HG03060 (cell line): ENCODE measurements at regions not wholly inside any gene's neighbourhood (a gene's known extent, or its start where the extent isn't known, plus 50 kb on each side); places are given as distances from the start of the nearest gene placed in this dataset.

ENCODE experiments used
- ATAC-seq: cut with Tn5 transposase; IDR thresholded peaks from one replicate; pipeline ENCODE4 v1.9.1; 2021; ENCODE audit warnings: low read depth, moderate number of reproducible peaks; ENCODE audit not compliant: unreplicated experiment

DNA sequence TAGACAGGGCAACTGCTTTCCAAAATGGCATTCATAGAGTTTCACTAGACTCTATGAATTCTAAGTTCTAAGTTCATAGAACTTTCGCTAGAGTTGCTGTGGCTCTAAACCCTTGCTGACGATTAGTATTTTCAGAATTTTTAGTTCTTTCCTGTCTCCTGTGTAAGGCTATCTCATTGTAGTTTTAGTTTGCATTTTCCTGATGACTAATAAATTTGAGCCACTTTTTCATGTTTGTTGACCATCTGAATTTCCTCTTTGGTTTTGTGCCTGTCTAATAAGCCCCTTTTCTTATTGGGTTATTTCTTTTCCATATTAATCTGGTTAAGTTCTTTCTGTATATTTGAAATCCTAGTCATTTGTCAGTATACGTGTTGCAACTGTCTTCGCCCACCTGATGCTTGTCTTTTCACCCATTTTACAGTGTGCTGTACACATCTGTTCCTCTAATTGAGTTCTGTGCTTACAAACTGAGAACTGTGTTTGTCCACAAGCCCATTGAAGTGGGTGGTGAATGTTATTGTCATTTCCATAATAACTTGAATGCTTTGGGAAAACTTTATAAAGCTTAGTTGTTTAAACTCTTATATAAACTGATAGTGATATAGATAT lies 177.7 kb upstream of the CDYL start:
- no peak for ATAC-seq

- ATAC-seq = no peak
Measured at GRCh38 chr6:4593951-4594350, 182.3 kb upstream of the CDYL start.

GRCh38 chr6:4592026-4592425 lies 184.2 kb upstream of the CDYL start:
- ATAC-seq = no peak

- no peak for ATAC-seq
Measured at GRCh38 chr6:4591218-4591617, 185.0 kb upstream of the CDYL start.

DNA sequence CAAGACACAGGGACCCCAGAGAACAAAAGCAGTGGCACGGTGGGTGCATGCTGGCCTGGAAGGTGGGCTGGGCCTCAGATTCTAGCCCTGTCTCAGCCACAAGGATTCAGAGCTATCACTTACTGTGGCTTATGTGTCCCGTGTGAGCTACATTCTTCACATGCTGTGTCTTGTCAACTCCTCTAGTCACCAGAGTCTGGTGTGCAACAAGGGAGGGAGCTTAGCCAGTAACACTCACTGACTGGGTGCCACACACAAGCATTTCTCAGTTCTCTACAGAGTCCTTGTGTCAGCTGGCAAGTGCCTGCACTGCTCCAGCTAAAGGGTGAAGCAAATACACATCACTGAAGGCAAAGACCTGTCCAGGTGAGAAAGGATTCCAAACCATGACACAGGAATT lies 186.9 kb upstream of the CDYL start:
- no peak for ATAC-seq

- no peak for ATAC-seq
Measured at GRCh38 chr6:4588581-4588980, 187.6 kb upstream of the CDYL start.

DNA sequence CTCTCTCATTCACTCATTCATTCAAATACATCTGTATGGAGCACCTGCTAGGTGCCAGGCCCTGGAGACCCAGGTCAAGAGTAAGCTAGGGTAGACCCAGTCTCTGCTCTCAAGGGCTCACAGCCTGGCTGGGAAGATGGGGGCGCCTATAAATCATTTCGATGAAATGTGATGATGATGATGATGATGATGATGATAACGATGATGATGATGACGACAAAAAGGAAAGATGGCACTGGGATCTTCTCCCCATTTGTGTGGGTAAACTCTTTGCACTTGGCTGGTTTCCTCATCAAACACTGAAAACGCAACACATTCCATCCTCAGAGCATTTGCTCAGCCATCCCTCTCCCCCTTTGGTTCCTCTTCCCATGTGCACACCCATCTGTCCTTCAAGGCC lies 188.0 kb upstream of the CDYL start:
- no peak for ATAC-seq

GRCh38 chr6:4587171-4587570 lies 189.0 kb upstream of the CDYL start:
- no peak for ATAC-seq

DNA sequence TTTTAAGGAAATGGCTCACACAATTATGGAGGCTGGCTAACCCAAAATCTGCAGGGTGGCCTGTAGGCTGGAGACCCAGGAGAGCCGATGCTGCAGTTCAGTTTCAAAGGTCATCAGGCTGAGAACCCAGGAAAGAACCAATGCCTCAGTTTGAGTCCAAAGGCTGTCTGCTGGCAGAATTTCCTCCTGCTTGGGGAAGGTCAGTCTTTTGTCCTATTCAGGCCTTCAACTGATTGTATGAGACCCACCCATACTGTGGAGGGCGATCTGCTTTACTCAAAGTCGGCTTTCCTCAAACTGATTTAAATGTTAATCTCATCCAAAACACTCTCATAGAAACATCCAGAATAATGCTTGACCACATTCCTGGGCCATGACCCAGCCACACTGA lies 189.7 kb upstream of the CDYL start:
- no peak for ATAC-seq

- ATAC-seq = no peak
Measured at GRCh38 chr6:4585682-4586468, 190.3 kb upstream of the CDYL start.

GRCh38 chr6:4584801-4585200 lies 191.4 kb upstream of the CDYL start:
- ATAC-seq = no peak

GRCh38 chr6:4582506-4583417 lies 193.4 kb upstream of the CDYL start:
- no peak for ATAC-seq

DNA sequence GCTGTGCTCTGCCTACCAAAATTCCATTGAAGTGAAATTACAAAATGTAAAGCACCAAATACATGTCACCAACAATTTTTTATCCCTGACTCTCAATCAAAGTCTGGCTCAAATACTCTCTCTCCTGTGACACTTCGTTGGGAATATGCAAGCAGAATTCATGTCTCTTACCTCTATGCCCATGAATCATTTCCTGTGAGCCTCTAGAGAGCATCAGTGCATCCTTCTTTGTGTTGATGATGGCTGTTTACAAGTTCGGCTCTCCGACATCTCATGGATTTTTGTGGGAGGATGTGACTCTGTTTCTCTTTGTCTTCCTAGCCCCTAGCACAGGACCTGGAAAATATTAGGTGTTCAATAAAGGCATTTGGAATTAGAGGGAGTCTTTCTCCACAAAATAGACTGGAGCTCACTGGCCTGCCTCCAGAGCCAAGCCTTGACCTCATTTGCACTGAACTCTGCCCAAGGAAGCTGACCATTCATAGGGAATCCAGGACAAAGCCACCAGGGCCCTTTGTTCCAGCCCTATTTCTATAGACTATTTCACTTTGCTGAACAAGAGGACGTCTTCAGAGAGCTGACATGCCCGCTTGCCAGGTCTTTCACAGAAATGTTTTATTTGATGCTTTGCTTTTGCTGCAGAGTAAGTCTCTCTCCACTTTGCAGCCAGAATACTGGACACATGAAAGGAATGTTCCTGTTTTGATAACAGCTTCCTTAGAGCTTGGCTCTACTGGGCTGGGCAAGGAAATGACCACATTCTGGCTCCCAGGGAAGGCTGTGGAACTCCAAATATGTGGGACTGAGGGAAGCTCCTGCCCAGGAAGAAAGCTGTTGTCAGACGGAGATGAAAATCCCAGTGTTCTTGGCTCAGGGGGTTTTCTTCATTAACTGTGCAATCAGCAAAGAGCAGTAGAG lies 194.5 kb upstream of the CDYL start:
- no peak for ATAC-seq

DNA sequence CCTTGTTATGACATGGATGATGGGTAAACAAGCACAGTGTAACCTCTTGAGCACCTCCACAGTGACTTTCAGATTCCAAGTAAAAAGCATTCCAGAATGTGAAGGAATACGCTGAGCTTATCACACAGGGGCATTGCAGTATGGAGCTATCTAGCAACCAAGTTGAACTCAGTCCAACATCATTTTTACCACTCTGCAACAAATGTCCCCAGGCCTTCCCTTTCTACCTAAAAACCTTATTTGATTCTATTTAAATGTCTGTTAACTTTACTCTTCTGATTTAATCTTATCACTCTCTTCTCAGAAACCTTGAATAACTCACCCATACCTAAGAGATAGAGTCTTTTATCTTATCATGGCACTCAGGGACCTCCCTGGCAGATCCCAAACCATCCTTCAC lies 195.8 kb upstream of the CDYL start:
- no peak for ATAC-seq

DNA sequence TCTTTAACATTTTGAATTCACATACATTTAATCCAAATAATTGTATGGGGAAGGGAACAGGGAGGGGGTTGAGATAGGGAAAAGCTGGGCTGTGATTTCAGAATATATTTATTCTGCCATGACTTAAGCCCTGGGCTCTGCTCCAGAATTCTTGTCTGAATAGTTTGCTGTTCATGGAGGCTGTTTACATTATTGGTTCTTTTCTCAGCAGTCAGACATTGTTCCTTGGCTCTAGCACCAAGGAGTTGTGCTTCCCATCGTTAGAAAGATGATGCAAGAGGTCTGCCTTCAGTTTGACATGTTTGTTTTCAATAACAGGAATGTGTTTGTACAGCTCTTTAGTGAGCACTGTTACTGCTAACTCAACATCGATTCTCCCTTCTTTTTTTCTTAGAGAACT lies 198.8 kb upstream of the CDYL start:
- ATAC-seq = no peak

- ATAC-seq = no peak
Measured at GRCh38 chr6:4575714-4576113, 200.5 kb upstream of the CDYL start.

DNA sequence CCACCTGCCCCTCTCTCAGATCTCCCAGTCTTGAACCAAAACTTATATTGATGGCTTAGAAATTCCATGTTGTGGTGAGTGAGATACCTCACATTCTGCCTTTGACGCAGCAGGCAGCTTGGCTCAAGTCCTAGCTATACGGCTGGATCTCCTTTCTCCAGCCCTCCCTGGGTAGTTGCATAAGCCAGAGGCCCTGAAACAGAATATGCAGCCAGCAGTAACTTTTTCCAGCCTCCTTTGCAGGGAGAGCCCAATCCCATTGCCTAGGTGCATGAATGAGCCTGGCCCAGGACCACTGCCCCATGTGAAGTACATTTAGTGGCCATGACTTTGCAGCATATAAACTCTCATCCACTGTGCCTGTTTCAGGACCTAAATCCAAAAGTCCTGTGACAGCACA lies 202.2 kb upstream of the CDYL start:
- no peak for ATAC-seq

DNA sequence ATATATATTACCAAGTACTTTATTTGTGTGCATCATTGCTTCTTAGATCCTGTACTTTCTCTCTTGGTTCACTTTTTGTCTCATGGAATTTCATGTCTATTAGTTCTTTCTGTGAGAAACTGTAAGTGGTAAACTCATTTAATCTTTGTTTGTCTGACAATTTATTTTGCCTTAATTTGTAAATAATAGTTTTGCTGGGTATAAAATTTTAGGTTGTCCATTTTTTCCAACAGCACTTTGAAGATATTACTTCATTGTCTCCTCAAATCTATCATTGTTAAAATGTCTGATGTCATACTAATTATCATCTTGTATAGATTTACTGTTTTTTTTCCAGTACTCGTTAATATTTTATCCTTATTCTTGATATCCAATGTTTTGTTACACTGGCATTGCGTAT lies 205.2 kb upstream of the CDYL start:
- ATAC-seq = no peak

GRCh38 chr6:4568138-4568537 lies 208.1 kb upstream of the CDYL start:
- no peak for ATAC-seq

- ATAC-seq = no peak
Measured at GRCh38 chr6:4567141-4567540, 209.1 kb upstream of the CDYL start.
